PC-3 (cell line): ENCODE measurements at regions not wholly inside any gene's neighbourhood (a gene's known extent, or its start where the extent isn't known, plus 50 kb on each side); places are given as distances from the start of the nearest gene placed in this dataset.

Experiments
- CTCF ChIP-seq: fragments of 300-600 bp; sonication (generic); conservative IDR thresholded peaks from 2 replicates; pipeline ENCODE4 v1.5.1; 2017; ENCODE audit warnings: antibody characterized with exemption, low read depth, mild to moderate bottlenecking, low read length
- EZH2 ChIP-seq: fragments of 300-600 bp; sonication (generic); IDR thresholded peaks from one replicate; pipeline ENCODE4 v1.6.1; 2017; ENCODE audit warnings: antibody characterized with exemption, mild to moderate bottlenecking, low read length; ENCODE audit not compliant: unreplicated experiment
- EZH2phosphoT487 ChIP-seq: fragments of 300-600 bp; sonication (generic); IDR thresholded peaks from 2 replicates; pipeline ENCODE4 v1.6.1; 2018; ENCODE audit warnings: mild to moderate bottlenecking, antibody characterized with exemption, low read length, borderline replicate concordance

GRCh38 chr7:145860809-145861208 is 255.8 kb upstream of the CNTNAP2 start:
- TF ChIP-seq CTCF (no peak), EZH2 (no peak), EZH2phosphoT487 (no peak)
